B cell (primary cell): ENCODE measurements at regions not wholly inside any gene's neighbourhood (a gene's known extent, or its start where the extent isn't known, plus 50 kb on each side); places are given as distances from the start of the nearest gene placed in this dataset.

Experiments
- ATAC-seq: fragments of 200-7000 bp; cut with Tn5 transposase; one replicate; pipeline ENCODE4 v1.10.0; 2021; ENCODE audit warnings: low read depth, mild to moderate bottlenecking, moderate number of reproducible peaks, moderate library complexity
- CTCF ChIA-PET: fragments of 350-600 bp; sonication (Branson Sonifier 250); formaldehyde crosslinking; loops from one replicate; lab custom pipeline; 2021; ENCODE audit warnings: antibody characterized with exemption, inconsistent platforms; lab: Charles Lee
- POLR2A ChIA-PET: fragments of 350-600 bp; sonication (Branson Sonifier 250); formaldehyde crosslinking; loops from one replicate; lab custom pipeline; 2021; ENCODE audit warnings: antibody characterized with exemption; lab: Charles Lee
- DNase-seq: peaks from one replicate; pipeline ENCODE4 v3.0.0; 2013
- H2AFZ ChIP-seq: 2 replicates; pipeline ENCODE4 v1.6.1; 2012; ENCODE audit warnings: mild to moderate bottlenecking, low read depth, low read length; ENCODE audit not compliant: insufficient read depth, poor library complexity, severe bottlenecking
- H3K27ac ChIP-seq, 2 donors: 1 replicate in 1 of 2; 2 replicates in 1 of 2; pipeline ENCODE4 v1.5.1; 2012 to 2013; ENCODE audit warnings: low read length in 2 of 2, mild to moderate bottlenecking in 2 of 2, moderate library complexity in 1 of 2
- H3K27me3 ChIP-seq, 4 experiments: fragments of 200-600 bp in 1 of 4; sonication (generic) in 1 of 4; replicated peaks in 1 of 4; 1 replicate in 2 of 4; 2 replicates in 2 of 4; pipeline versions ENCODE4 v1.6.1 to v1.7.0; 2013 to 2016; ENCODE audit warnings: low read length in 3 of 4, mild to moderate bottlenecking in 2 of 4, mixed read lengths in 1 of 4, moderate library complexity in 1 of 4; ENCODE audit not compliant: insufficient read depth in 4 of 4, control insufficient read depth in 3 of 4; ENCODE audit errors: control extremely low read depth in 1 of 4
- H3K36me3 ChIP-seq, 2 experiments: replicated peaks in 1 of 2; 1 replicate in 1 of 2; 2 replicates in 1 of 2; pipeline versions ENCODE4 v1.6.1 to v1.7.1; 2013; ENCODE audit warnings: low read length in 1 of 2; ENCODE audit not compliant: insufficient read depth in 2 of 2, control insufficient read depth in 1 of 2; ENCODE audit errors: control extremely low read depth in 1 of 2, extremely low read depth in 1 of 2
- H3K4me1 ChIP-seq, 2 donors: fragments of 200-600 bp in 1 of 2; sonication (generic) in 1 of 2; 1 replicate in 1 of 2; 2 replicates in 1 of 2; pipeline versions ENCODE4 v1.5.1 to v1.6.1; 2013 to 2017; ENCODE audit warnings: low read length in 2 of 2; ENCODE audit not compliant: control insufficient read depth in 2 of 2, insufficient read depth in 2 of 2
- H3K4me2 ChIP-seq: replicated peaks from 2 replicates; pipeline ENCODE3; 2012; ENCODE audit warnings: mild to moderate bottlenecking, low read depth, low read length; ENCODE audit not compliant: poor library complexity, severe bottlenecking
- H3K4me3 ChIP-seq, 5 experiments: fragments of 200-600 bp in 1 of 5; sonication (generic) in 1 of 5; 1 replicate in 3 of 5; 2 replicates in 2 of 5; pipeline versions ENCODE4 v1.5.1 to v1.7.0; 2011 to 2016; ENCODE audit warnings: low read length in 4 of 5, mild to moderate bottlenecking in 4 of 5, low read depth in 2 of 5, control low read depth in 1 of 5, moderate library complexity in 1 of 5; ENCODE audit not compliant: insufficient read depth in 1 of 5; ENCODE audit errors: control extremely low read depth in 1 of 5, extremely low read depth in 1 of 5
- H3K79me2 ChIP-seq: fragments of 200-600 bp; sonication (generic); one replicate; pipeline ENCODE4 v1.6.0; 2016; ENCODE audit warnings: low read length; ENCODE audit not compliant: control insufficient read depth, insufficient read depth
- H3K9ac ChIP-seq: fragments of 200-600 bp; sonication (generic); 2 replicates; pipeline ENCODE4 v1.6.1; 2017; ENCODE audit warnings: mild to moderate bottlenecking, low read length, moderate library complexity
- H3K9me3 ChIP-seq, 3 donors: one replicate each; pipeline versions ENCODE4 v1.6.1 to v1.7.1; 2013; ENCODE audit warnings: low read length in 2 of 3; ENCODE audit not compliant: control insufficient read depth in 2 of 3, insufficient read depth in 1 of 3; ENCODE audit errors: control extremely low read depth in 1 of 3
- H4K20me1 ChIP-seq: 2 replicates; pipeline ENCODE4 v1.6.0; 2012; ENCODE audit warnings: mild to moderate bottlenecking, low read length; ENCODE audit not compliant: insufficient read depth, control insufficient read depth, poor library complexity, severe bottlenecking
- H3K27ac Mint-ChIP-seq: one replicate; pipeline ENCODE4 v1.8.0; 2021; ENCODE audit warnings: mixed read lengths
- H3K27me3 Mint-ChIP-seq: one replicate; pipeline ENCODE4 v1.8.0; 2021; ENCODE audit warnings: mixed read lengths
- H3K4me1 Mint-ChIP-seq: one replicate; pipeline ENCODE4 v1.8.0; 2021; ENCODE audit warnings: mixed read lengths
- H3K4me3 Mint-ChIP-seq: one replicate; pipeline ENCODE4 v1.8.0; 2021; ENCODE audit warnings: mixed read lengths
- H3K9me3 Mint-ChIP-seq: one replicate; pipeline ENCODE4 v1.8.0; 2022; ENCODE audit warnings: mixed read lengths; ENCODE audit not compliant: insufficient read depth
- EZH2 ChIP-seq: IDR thresholded peaks from 2 replicates; pipeline ENCODE4 v1.6.1; 2012; ENCODE audit warnings: borderline replicate concordance, low read depth, mild to moderate bottlenecking, moderate library complexity, low read length; ENCODE audit not compliant: insufficient read depth, poor library complexity, severe bottlenecking
- WGBS: methylation state at CpG from one replicate; pipeline ENCODE4 v1.1.5; 2013; ENCODE audit warnings: missing lambda C conversion rate; ENCODE audit not compliant: insufficient coverage; 5-methylcytosine and 5-hydroxymethylcytosine counted together
- intact Hi-C: fragments of 100-400 bp; cut with micrococcal nuclease; formaldehyde crosslinking; loops from one replicate; pipeline ENCODE4 v1.10.0; 2022
- TF ChIP-seq, protein P1 (sequence below): fragments of 200-600 bp; IDR thresholded peaks from one replicate; pipeline ENCODE4 v1.8.0; 2022; ENCODE audit warnings: antibody characterized with exemption, mild to moderate bottlenecking

DNA sequence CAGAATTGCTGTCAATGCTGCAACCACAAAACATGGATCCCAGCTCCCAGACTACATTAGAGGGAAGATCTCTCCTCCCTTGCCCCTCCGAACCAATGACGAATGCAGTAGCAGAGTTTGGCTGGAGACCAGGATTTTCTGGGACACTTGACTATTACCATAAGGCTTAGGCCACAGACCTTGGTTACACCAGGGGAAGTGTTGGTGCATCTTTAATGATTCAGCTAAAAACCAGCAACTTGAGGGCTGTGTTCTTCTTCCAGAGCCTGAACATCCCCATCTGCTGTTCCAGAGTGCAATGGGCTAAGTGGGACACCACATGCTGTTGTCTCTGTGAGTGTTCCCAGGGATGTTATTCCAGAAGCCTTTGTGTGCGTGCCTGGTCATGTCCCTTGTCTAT lies 528.2 kb downstream of the LMO7 start:
- Histone ChIP-seq H3K27me3 (no peaks in the 10 kb centered on the region), H3K27ac (no peak overlapping the region), H3K79me2 (no peaks in the 10 kb centered on the region), H3K9ac (no peak overlapping the region), H2AFZ (no peak overlapping the region), H3K9me3 (peaks cover 0 to 3% (median 0%) of the 10 kb centered on the region in 3 donors), H3K4me2 (no peak overlapping the region), H3K36me3 (no peaks in the 10 kb centered on the region), H3K4me3 (no peak overlapping the region), H4K20me1 (no peaks in the 10 kb centered on the region), H3K4me1 (no peaks in the 10 kb centered on the region)
- no peak overlapping the region for H3K27ac Mint-ChIP-seq
- intact Hi-C loops = no loop called here
- H3K27me3 Mint-ChIP-seq = no peaks in the 10 kb centered on the region
- ChIA-PET POLR2A (no interaction called here), CTCF (no interaction called here)
- ATAC-seq (no peak), DNase-seq (no peak)
- no peak overlapping the region for H3K4me3 Mint-ChIP-seq
- no peak for TF ChIP-seq EZH2
- TF ChIP-seq, protein P1, sequence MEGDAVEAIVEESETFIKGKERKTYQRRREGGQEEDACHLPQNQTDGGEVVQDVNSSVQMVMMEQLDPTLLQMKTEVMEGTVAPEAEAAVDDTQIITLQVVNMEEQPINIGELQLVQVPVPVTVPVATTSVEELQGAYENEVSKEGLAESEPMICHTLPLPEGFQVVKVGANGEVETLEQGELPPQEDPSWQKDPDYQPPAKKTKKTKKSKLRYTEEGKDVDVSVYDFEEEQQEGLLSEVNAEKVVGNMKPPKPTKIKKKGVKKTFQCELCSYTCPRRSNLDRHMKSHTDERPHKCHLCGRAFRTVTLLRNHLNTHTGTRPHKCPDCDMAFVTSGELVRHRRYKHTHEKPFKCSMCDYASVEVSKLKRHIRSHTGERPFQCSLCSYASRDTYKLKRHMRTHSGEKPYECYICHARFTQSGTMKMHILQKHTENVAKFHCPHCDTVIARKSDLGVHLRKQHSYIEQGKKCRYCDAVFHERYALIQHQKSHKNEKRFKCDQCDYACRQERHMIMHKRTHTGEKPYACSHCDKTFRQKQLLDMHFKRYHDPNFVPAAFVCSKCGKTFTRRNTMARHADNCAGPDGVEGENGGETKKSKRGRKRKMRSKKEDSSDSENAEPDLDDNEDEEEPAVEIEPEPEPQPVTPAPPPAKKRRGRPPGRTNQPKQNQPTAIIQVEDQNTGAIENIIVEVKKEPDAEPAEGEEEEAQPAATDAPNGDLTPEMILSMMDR = no peak
- H3K9me3 Mint-ChIP-seq = no peaks in the 10 kb centered on the region
- WGBS = 100% methylated on average over 3 of the region's 3 CpGs
- no peaks in the 10 kb centered on the region for H3K4me1 Mint-ChIP-seq

DNA sequence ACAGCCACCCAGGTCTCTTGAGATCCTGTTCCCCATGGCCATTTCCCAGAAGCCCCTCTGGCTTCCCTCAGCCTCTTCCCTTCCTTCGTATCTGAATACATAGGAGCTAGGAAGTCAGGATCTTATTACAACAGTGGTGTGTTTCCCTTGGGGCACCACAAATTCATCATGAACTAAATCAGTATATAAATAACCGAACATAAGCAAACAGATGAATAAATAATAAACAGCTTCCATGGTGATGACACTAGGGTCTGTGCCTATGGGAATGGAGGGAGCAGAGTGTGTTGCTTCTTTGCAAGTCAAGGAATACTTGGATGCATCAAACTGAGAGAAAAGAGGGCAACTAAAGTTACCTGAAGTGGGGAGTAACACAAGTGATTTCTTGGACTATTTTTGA lies 527.6 kb downstream of the LMO7 start:
- Histone ChIP-seq H3K27me3 (no peaks in the 10 kb centered on the region), H2AFZ (no peak overlapping the region), H3K9ac (no peak overlapping the region), H3K9me3 (peaks cover 0 to under 1% (median 0%) of the 10 kb centered on the region in 3 donors), H3K4me2 (no peak overlapping the region), H3K4me1 (no peaks in the 10 kb centered on the region), H3K79me2 (no peaks in the 10 kb centered on the region), H4K20me1 (no peaks in the 10 kb centered on the region), H3K27ac (no peak overlapping the region), H3K36me3 (no peaks in the 10 kb centered on the region), H3K4me3 (no peak overlapping the region)
- no CpG with 5 or more reads among the region's 2 CpGs for WGBS
- DNase-seq = no peak
- Mint-ChIP-seq H3K27me3 (no peaks in the 10 kb centered on the region), H3K4me3 (no peak overlapping the region), H3K9me3 (no peaks in the 10 kb centered on the region), H3K27ac (no peak overlapping the region), H3K4me1 (no peaks in the 10 kb centered on the region)
- TF ChIP-seq, protein P1 = no peak
- no peak for TF ChIP-seq EZH2
- ChIA-PET CTCF (no interaction called here), POLR2A (no interaction called here)
- ATAC-seq = no peak
- intact Hi-C loops = no loop called here
